SK-N-MC (cell line): ENCODE measurements at regions not wholly inside any gene's neighbourhood (a gene's known extent, or its start where the extent isn't known, plus 50 kb on each side); places are given as distances from the start of the nearest gene placed in this dataset.

Experiments used
- EZH2 ChIP-seq: fragments of 200-600 bp; sonication (generic); IDR thresholded peaks from one replicate; pipeline ENCODE4 v1.6.1; 2017; ENCODE audit warnings: antibody characterized with exemption
- FOXP2 ChIP-seq: optimal IDR thresholded peaks from 2 replicates; pipeline ENCODE3; 2011; ENCODE audit warnings: mild to moderate bottlenecking, moderate library complexity; ENCODE audit not compliant: insufficient read depth; ENCODE audit errors: extremely low read length, control extremely low read depth
- POLR2AphosphoS5 ChIP-seq: IDR thresholded peaks from 2 replicates; pipeline ENCODE4 v1.6.1; 2012; ENCODE audit warnings: mild to moderate bottlenecking, low read depth, low read length, borderline replicate concordance

DNA sequence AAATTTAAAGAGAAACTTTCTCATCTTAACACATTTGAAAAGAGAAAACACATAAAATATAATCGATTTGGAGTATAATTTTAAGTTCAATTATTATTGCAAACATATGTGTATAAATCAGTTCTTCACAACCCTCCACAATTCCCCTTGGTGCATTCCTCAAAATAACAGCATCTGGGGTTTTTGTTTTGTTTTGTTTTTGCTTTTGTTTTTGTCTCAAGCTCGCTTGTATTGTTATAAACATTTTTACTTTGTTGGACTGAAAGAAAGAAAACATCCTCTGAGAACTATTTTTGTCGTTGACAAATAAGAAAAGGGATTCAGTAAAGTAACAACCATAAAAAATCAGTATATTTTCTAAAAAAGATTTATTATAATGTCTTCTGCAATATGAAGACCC lies 60.2 kb upstream of the HIVEP1 start:
- TF ChIP-seq POLR2AphosphoS5, result no peak
- no peak for TF ChIP-seq EZH2
- no peak for TF ChIP-seq FOXP2
